Activated effector memory CD4-positive, alpha-beta T cell treated with Interleukin-2 at 50 U/mL for 16 hours (primary cell): ENCODE measurements at regions not wholly inside any gene's neighbourhood (a gene's known extent, or its start where the extent isn't known, plus 50 kb on each side); places are given as distances from the start of the nearest gene placed in this dataset.
"Not testable (repeated sequence)": the region's sequence is repeated elsewhere in the genome, so short reads cannot be mapped to it uniquely, and the experiment has no call there.

Source experiments
- DNase-seq: peaks from one replicate; pipeline ENCODE4 v3.0.0-alpha.2; 2020

DNA sequence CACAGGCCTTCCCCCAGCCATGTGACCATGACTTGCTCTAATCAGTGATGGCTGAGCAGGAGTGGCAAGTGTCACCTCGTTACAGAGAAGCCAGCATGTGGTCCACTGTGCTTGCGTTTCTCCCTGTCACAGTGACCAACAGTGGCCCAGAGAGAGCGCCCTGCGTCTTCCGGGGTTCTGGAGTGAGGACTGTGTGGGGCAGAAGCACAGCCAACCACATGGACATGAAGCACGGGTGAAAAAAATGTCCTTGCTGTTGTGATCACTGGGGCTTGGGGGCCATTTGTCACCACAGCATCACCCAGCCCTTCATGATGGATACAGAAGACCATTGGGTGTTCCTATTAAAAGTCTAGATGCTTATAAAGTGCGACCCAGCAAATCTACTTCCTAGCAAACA, 174.6 kb upstream of the C14orf180 start:
- DNase-seq, result no peak

DNA sequence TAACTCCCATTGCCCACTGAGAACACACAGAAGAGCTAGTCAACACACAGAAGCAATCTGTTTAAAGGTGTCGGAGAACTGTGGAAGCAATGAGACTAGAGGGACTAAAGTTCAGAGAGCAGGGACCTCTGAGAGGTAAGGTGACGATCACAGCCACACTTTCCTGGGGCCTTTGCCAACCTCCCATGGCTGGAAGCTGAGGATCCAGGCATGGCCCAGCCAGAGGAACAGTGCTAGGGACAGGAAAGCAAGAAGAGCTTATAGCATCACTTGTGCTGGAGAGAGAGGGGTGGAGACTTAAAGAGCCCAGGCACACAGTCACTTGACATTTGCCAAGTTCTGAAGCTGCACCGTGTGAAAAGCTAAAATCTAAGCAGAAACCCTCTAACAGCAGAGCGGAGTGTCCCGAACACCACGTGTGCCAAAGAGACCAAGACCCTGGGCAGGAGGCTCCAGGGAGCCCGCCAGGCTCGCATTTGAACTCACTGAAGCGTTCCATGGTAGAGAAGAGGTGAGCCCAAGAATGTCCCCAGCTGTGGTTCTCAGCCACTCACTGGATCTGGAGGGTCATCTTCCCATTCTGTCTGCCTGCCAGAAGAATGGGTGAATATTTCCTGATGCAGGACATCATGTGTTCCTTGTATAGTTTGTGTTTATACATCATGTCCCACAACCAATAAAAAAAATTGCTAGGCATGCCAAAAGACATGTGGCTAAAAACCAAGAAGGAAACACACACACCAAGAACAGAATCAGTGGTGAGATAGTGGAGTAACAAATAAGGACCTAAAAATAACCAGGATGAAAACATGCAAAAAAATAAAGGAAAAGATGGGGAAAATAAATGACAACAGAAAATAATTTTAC, 174.0 kb upstream of the C14orf180 start:
- DNase-seq, result no peak

DNA sequence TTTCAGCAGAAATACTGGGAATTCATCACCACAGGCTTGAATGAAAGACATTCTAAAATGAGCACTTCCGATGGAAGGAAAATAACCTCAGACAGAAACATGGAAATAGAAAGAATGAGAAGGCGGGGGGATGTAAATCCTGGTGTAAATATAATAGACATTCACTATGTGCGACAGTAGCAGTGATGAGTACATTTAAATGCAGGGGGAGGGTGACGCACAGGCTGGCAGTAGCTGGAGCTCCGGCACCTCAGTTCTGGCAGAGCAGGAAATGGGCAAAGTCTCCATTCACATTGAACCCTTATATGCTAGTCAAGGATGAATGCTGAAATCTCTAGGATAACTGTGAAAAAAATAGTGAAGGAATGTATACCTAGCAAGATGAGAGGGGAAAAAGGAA, 172.7 kb upstream of the C14orf180 start:
- no peak for DNase-seq

DNA sequence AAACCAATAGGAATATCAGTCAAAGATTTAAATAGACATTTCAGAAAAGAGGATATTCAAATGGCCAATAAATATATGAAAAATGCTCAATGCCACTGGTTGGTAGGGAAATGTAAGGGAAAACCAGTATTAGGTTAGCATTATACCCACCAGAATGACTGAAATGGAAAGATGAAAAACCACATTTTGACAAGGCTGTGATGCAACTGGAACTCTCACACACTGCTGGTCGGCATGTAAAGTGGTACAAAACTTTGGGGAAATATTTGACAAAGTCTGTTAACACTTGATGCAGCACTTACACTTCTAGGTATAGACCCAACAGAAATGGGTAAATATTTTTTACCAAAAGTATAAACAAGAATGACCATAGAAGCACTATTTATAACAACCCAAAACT, 163.2 kb upstream of the C14orf180 start:
- no peak for DNase-seq

DNA sequence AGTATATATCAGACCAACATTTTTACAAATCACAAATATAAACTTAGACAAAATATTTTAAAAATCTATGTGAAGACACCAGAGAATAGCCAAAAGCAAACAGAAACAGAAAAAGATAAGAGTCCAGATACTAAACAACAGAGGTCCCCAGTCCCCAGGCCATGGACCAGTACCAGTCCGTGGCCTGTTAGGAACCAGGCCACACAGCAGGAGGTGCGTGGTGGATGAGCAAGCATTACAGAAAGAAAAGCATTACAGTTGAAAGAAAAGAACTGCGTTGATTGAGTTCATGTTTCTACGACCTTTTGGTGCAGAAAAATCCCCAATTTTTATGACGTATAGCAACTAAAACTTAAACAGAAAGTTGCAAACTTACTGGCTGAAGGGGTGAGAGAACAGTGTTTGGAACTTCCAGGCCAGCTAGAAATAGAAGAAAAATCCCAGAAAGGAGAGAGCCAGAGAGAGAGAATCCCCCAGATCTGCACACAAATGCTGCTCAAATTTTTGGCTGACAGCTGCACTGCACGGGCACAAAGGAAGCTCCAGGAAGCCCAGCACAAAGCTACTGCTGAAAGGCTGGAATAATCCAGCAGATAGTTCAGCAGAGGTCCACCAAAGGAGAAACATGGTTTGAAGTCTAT, 159.6 kb upstream of the C14orf180 start:
- no peak for DNase-seq

DNA sequence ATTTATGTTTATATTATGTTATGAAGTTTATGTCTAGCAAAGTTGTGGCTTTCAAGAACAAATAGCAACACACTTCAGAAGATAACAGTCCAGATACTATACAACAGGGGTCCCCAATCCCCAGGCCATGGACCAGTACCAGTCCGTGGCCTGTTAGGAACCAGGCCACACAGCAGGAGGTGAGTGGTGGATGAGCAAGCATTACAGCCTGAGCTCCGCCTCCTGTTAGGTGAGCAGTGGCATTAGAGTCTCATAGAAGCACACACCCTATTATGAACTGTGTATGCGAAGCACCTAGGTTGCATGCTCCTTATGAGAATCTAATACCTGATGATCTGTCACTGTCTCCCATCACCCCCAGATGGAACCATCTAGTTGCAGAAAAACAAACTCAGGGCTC, 159.0 kb upstream of the C14orf180 start:
- DNase-seq, result not testable (repeated sequence)

DNA sequence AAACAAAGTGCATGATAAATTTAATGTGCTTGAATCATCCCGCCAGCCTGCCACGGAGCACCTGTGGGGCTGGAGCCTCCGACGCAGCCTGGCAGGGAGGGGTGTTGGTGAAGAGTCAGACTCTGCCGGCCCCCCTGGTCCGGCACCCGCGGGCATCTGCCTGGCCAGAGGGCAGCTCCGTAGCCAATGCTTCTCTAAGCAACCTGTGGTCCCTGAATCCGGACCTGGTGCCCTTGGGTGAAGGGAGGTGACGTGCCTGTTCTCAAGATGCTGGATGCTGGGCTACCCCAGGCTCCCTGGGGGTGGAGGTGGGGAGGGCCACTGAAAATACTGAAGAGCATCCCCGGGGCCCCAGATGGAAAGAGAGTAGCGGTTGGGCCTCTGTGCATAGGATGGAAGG, 158.6 kb upstream of the C14orf180 start:
- no peak for DNase-seq

DNA sequence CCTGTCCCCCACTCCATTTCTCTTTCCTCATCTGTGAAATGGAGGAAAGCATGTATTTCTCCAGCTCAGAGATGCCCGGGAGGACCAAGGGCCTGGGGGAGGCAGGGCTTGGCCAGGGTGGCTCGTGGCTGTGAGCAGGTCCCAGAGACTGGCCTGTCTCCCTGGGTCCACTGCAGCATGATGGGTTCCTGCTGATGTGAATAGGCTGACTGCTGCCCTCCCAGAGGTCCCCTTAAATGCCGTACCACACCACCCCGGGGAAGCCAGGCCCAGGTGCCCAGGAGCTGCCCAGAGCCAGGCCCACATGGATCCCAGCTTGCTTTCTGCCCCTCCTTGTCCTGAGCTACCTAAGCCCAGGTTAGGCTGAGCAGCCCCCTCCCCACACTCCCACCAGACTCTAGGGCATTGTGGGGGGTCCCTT, 158.2 kb upstream of the C14orf180 start:
- DNase-seq, result no peak

DNA sequence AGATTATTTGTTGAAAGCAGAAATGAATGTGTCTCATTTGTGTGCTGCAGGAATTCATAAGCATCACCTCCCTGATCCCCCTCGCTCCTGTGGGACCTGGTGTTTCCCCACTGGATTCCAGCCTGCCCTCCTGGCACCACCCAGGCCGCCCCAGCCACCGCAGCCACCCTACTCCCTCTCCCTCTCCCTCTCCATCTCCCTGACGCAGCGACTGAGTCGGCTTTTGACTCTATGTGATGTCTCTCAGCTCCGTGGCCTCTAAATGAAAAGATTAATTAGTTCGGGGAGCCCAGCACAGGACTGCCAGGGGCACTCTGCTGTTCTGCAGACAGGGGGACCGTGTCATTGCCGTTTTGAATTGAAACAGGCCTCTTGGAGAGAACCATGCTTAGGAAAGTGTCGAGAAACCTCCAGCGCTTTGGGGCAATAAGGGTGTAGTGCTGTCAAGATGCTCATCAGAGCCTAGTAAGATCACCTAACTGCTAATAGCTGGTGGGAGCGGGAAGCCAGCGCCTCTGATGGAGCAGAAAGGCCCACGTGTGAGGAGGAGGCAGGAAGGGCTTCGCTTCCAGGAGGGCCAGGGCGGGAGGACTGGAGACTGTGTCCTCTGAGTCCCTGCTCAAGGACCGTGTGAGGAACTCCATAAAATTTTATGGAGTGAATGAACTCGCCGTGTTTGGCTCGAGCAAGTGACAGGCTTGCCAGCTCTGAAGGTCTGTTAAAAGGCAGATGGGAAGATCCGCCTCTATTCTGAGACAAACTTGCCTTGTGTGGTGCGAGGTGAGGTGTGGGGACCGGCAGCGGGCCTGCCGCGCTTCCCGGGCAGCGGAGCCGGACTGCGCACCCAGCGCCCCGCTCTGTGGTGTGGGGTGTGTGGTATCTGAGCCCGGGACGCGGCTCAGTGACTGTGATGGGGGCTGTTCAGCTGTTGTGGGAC, 157.4 kb upstream of the C14orf180 start:
- DNase-seq, result no peak

DNA sequence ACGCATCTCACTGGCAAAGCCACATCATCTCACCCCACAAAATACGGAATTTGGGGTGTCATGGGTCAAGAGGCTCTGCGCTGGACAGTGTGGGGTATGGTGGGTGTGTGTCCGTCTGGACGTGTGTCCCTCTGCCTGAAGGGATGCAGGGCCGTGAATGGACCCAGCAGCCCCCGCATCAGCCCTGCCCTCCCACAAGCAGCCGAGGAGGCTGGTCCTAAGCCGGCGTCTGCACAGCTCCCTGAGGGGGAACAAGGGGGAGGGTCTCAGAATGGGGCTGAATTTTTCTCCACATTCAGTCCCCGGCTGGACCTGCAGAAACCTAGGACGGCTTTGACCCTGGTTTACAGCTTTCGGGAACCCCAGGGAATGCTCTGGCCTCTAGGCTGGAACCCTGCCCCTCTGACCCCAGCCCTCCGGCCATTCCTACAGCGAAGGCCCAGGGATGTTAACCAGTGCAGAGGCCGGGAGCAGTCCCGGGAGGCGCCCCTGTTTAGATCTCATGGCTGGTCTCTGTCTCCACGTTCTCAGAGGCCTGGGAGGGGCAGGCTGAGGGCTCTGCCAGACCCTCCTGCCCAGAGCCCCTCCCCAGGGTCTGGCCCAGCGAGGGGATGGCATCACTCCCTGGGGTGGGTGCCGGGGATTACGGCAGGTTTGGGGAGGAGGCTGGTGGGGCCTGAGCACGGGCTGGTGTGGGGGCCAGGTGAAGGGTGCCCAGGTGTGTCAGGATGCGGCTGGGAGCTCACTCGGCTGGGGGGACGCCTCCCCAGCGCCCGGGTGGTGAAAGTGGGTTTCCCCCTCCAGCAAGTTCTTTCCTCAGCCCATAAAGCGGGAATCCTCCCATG, 156.5 kb upstream of the C14orf180 start:
- no peak for DNase-seq

DNA sequence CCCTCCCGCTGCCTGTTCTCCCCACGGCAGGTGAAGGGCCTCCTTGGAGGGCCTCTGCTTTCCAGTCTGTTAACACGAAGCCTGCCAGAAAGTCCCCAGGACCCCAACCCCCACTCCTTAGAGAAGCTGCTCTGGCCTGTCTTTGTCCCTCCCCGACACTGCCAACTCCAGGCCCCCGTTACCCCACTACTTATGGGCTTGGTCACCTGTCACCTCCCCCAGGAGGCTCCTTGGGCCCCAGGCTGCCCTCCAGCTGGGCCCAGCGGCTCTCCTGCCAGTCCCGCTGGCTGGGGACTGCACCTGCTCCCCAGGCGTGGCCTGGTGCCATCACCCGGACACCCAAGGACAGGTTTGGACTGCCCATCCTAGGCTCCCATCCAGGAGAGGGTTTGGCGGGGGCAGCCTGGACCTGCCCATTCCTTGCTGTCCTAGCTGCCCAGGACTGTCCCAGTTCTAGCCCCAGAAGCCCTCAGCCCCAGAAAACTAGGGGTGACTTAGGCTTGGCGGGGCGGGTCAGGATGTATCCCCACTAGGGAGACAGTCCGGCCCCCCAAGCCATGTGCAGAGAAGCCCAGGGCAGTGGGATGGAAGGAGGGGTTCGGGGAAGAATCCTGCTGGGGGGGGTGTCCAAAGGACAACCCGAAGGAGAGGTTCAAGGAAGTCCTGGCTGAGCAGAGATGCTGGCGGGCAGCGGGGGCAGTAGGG, 155.7 kb upstream of the C14orf180 start:
- DNase-seq, result no peak

DNA sequence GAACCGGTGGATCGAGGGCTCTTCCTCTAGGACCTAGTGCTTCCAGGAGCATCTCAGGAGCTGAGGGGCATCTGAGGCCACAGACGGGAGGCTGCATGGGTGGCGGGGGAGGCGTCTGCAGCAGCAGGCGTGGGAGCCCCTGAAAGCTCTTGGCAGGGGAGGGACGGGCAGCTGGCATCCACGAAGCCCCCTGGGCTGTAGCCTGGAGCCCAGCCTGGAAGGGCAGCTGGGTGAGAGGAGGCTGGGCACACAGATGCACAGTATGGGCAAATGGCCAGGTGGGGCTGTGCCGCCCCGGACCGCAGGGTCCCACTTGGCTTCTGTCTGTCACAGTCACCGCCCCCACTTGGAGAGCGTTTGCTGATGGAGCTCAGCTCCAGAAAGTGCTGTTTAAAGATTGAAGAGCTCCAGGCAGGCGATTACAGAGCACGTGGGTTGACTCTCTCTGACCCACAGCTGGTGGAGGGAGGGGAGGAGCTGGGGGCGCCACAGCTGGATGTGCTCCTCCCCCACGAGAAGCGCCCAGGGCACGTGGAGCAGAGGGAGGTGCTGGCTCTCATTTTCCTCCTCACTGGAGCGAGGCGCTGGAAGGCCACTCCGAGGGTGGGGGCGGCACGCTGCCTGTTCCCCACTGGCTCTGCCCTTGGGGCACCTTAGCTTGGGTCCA, 155.0 kb upstream of the C14orf180 start:
- DNase-seq, result no peak

DNA sequence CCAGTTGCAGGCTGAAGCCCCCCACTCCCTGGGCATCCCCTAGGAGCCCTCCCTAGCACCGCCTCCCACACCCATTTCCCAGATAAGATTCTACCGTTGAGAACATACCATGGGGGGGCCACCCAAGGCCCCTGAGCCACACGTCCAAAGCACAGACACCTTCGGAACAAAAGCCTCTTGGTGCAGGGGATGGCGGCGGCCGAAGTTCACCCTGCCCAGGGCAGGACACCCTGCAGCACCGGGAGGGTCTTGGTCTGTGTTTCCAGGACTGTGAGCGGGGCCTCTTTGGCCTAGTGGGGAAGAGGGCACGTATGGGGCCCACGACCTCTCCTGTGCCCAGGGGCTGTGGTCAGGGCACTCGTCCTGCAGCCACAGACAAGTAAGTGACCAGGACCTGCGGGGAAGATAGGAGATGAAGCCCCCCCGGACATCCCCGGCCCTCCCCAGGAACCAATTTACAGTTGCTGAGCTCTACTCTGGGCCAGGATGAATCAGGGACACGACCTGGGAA, 154.3 kb upstream of the C14orf180 start:
- DNase-seq, result no peak

DNA sequence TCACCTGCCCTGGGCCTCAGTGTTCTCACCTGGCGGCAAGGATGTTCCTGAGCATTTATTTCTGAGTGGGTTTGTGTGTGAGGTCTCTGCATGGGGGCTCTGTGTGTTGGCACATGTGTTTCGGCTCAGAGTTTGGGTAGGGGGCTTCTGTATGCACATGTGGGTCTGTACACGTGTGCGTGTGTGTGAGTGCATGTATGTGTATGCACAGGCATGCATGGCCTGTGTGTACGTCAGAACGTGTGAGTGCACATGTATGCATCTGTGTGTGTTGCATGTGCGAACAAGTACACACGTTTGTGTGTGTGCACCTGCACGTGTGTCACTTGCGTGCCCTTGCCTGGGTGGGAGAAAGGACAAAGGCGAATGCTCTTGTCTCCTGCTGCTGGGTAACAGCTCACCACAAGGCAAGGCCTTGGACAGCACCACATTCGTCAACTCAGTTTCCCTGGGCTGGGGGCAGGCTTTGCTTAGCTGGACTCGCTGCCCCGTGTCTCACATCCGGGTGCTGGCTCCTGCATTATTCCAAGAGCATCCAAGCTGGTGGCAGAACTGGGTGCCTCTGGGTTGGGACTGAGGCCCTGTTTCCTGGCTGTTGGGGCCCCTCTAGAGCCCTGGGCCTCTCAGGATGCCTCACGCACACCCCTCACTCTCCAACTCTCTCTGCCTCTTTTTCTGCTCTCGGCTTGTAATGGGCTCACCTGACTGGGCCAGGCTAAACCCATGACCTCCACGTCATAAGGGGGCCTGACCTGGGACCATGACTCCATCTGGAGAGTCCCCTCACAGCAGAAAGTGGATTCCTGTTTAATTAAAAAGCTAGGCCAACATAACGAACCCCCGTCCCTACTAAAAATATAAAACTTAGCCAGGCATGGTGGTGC, 153.6 kb upstream of the C14orf180 start:
- DNase-seq, result no peak

DNA sequence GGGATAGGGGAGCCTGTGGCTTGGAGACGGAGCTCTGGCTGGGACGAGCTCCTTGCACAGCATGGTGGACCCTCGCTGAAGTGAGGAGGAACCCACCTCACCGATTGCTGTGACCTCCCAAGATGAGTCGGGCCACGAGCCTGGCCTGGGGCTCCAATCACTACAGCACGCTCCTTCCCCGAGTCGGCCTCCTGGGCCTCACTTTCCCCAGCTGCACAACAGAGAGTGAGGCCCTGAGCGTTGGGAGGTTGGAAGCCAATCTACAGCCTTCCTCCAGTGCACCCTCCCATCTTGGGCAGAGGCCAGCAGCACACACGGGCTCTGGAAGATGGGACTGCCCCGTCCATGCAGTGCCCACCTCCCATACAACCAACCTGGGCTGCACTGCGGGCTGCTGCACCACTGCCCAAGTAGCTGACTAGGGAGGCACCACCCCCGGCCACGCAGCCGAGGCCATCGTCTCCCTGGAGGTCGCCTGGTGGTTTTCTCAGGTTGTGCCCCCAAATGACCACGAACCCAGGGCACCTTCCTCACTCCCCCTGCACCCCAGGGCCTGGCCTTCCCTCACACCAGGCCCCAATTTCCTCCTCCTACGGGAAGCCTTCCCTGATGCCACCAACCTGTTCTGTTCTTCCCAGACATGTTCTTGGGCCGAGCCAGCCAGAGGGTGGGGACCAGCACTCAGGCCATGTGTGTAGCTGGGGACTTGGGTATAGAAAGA, 152.3 kb upstream of the C14orf180 start:
- no peak for DNase-seq

DNA sequence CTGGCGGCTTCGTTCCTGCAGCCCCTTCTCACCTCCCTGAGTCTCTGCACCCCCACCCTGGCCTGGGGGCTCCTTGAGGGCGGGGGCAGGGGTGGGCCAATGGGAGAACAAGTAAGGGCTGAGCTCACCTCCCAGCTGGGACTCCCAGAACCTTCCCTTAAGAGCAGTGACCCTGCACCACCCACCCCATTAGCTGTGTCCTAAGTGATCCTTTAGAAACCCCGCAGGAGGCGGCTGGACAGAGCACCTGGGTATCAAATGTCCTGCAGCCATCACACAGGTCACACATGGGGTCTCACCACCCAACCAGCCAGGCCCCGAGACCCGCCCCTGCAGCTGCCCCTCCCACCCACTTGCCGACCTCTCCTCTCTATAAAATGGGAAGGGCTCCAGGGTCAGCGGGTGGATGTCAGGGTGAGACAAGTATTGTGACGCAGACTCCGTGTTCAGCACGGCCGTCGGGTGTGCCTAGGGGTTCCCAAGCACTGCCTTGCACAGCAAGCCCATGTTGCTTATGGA, 151.2 kb upstream of the C14orf180 start:
- DNase-seq, result no peak

DNA sequence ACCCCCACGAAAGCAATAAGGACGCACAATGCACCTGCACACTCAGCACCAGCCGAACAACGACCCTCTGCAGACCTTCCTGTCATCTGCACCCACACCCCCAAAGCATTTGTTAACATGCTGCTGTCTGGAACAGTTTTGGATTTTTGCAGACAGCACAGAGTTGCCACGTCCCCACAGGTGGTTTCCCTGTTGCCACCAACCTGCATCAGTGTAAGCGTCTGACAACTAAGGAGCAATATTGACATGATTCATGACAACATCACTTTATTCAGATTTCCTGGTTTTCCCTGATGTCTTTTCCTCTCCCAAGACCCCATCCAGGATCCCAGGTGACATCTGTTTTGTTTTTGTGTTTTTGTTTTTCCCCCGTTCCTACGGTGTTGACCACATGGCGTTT, 150.7 kb upstream of the C14orf180 start:
- no peak for DNase-seq

DNA sequence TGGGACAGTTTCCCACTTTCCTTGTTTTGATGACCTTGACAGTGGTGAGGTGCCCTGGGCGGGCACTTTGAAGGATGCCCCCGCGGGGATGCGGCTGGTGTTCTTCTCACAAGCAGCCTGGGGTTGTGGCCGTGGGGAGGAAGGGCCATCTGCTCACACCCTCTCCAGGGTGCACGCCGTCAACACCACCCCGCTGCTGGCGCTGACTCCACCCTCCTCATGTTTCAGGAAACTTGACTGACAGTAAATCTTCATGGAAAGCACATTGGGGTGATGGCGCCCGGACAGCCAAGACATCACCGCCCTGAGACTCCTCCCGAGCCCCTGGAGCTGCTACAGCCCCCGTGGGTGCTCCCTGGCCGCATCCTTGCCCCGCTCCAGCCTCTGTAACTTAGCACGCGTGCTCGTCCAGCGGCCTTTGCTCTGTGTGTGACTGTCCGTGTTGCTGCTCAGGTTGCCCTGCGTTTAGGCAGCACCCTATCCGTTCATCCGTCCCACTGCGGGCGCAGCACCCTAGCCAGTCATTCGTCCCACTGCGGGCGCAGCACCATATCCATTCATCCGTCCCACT, 150.2 kb upstream of the C14orf180 start:
- no peak for DNase-seq
